HG02588 (cell line): ENCODE measurements at regions not wholly inside any gene's neighbourhood (a gene's known extent, or its start where the extent isn't known, plus 50 kb on each side); places are given as distances from the start of the nearest gene placed in this dataset.
"Not testable (repeated sequence)": the region's sequence is repeated elsewhere in the genome, so short reads cannot be mapped to it uniquely, and the experiment has no call there.

Source experiments
- ATAC-seq: cut with Tn5 transposase; IDR thresholded peaks from one replicate; pipeline ENCODE4 v1.9.1; 2021; ENCODE audit warnings: mild to moderate bottlenecking, moderate library complexity; ENCODE audit not compliant: unreplicated experiment

GRCh38 chr3:75579536-75579935 is 84.6 kb upstream of the FRG2C start:
- not testable (repeated sequence) for ATAC-seq

GRCh38 chr3:75579981-75580782 is 83.9 kb upstream of the FRG2C start:
- not testable (repeated sequence) for ATAC-seq

GRCh38 chr3:75582536-75582935 is 81.6 kb upstream of the FRG2C start:
- ATAC-seq = not testable (repeated sequence)

GRCh38 chr3:75583116-75583515 is 81.0 kb upstream of the FRG2C start:
- not testable (repeated sequence) for ATAC-seq

- not testable (repeated sequence) for ATAC-seq
Observed at GRCh38 chr3:75587695-75588094, 76.4 kb upstream of the FRG2C start.

- ATAC-seq = not testable (repeated sequence)
Observed at GRCh38 chr3:75590382-75590781, 73.7 kb upstream of the FRG2C start.

GRCh38 chr3:75604286-75604934 is 59.7 kb upstream of the FRG2C start:
- not testable (repeated sequence) for ATAC-seq

- not testable (repeated sequence) for ATAC-seq
Observed at GRCh38 chr3:75607996-75608395, 56.1 kb upstream of the FRG2C start.

- not testable (repeated sequence) for ATAC-seq
Observed at GRCh38 chr3:75609598-75609997, 54.5 kb upstream of the FRG2C start.

GRCh38 chr3:75610773-75611172 is 53.4 kb upstream of the FRG2C start:
- ATAC-seq = no peak

- not testable (repeated sequence) for ATAC-seq
Observed at GRCh38 chr3:75611724-75612460, 52.2 kb upstream of the FRG2C start.
